Thoracic aorta (tissue), 2 donors: ENCODE measurements at regions not wholly inside any gene's neighbourhood (a gene's known extent, or its start where the extent isn't known, plus 50 kb on each side); places are given as distances from the start of the nearest gene placed in this dataset.

Source experiments
- ATAC-seq: fragments of 150-250 bp; one replicate; pipeline ENCODE4 v1.8.0; 2017; ENCODE audit warnings: low read depth; ENCODE audit not compliant: insufficient number of reproducible peaks, low FRiP score
- DNase-seq: peaks from one replicate; pipeline ENCODE4 v3.0.0-alpha.2; 2020; ENCODE audit warnings: low spot score
- H3K27ac ChIP-seq, 2 donors: fragments of 200-600 bp; sonication (generic); 1 replicate in 1 of 2; 2 replicates in 1 of 2; pipeline ENCODE4 v1.5.1; 2016; ENCODE audit warnings: mild to moderate bottlenecking in 2 of 2, moderate library complexity in 2 of 2
- H3K27me3 ChIP-seq: fragments of 200-600 bp; sonication (generic); replicated peaks from 2 replicates; pipeline ENCODE4 v1.6.0; 2016; ENCODE audit warnings: mild to moderate bottlenecking; ENCODE audit not compliant: insufficient read depth
- H3K36me3 ChIP-seq: fragments of 200-600 bp; sonication (generic); one replicate; pipeline ENCODE4 v1.5.1; 2016
- H3K4me1 ChIP-seq, 2 donors: fragments of 200-600 bp; sonication (generic); 1 replicate in 1 of 2; 2 replicates in 1 of 2; pipeline versions ENCODE4 v1.5.1 to v1.6.0; 2016; ENCODE audit warnings: low read depth in 2 of 2, mild to moderate bottlenecking in 1 of 2; ENCODE audit not compliant: control insufficient read depth in 1 of 2
- H3K4me3 ChIP-seq: fragments of 200-600 bp; sonication (generic); 2 replicates; pipeline ENCODE4 v1.5.1; 2016; ENCODE audit warnings: mild to moderate bottlenecking
- H3K9me3 ChIP-seq: fragments of 200-600 bp; sonication (generic); 2 replicates; pipeline ENCODE4 v1.5.1; 2016
- TF ChIP-seq, protein P1 (sequence below): fragments of 200-600 bp; sonication (generic); IDR thresholded peaks from one replicate; pipeline ENCODE4 v1.5.1; 2019; ENCODE audit warnings: antibody characterized with exemption

DNA sequence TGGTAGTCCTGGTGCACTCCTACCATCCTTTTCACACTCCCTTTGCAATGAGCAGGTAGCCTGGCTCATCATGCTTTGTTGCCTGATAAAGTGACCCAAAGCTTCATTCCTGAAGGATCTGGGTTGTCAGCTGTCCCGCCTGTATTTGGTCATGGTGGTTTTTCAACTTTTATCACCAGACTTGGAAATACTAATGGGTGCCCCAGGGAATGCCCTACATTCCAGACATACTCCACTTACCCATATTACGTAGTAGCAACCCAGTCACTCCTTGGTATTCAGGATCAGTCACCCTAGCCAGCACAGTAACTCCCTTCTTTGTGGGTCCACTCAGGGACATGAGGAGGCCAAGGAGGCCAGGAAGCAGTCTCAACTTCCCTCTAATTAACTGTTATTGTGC is 199.2 kb downstream of the MAFB start:
- ATAC-seq (no peak), DNase-seq (no peak)
- H3K4me1 ChIP-seq, result no peaks in the 10 kb centered on the region
- H3K27me3 ChIP-seq, result no peaks in the 10 kb centered on the region
- no peak overlapping the region for H3K27ac ChIP-seq
- H3K9me3 ChIP-seq, result peaks cover 3% of the 10 kb centered on the region
- TF ChIP-seq, protein P1, sequence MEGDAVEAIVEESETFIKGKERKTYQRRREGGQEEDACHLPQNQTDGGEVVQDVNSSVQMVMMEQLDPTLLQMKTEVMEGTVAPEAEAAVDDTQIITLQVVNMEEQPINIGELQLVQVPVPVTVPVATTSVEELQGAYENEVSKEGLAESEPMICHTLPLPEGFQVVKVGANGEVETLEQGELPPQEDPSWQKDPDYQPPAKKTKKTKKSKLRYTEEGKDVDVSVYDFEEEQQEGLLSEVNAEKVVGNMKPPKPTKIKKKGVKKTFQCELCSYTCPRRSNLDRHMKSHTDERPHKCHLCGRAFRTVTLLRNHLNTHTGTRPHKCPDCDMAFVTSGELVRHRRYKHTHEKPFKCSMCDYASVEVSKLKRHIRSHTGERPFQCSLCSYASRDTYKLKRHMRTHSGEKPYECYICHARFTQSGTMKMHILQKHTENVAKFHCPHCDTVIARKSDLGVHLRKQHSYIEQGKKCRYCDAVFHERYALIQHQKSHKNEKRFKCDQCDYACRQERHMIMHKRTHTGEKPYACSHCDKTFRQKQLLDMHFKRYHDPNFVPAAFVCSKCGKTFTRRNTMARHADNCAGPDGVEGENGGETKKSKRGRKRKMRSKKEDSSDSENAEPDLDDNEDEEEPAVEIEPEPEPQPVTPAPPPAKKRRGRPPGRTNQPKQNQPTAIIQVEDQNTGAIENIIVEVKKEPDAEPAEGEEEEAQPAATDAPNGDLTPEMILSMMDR, result no peak
- H3K36me3 ChIP-seq, result no peaks in the 10 kb centered on the region
- no peak overlapping the region for H3K4me3 ChIP-seq

DNA sequence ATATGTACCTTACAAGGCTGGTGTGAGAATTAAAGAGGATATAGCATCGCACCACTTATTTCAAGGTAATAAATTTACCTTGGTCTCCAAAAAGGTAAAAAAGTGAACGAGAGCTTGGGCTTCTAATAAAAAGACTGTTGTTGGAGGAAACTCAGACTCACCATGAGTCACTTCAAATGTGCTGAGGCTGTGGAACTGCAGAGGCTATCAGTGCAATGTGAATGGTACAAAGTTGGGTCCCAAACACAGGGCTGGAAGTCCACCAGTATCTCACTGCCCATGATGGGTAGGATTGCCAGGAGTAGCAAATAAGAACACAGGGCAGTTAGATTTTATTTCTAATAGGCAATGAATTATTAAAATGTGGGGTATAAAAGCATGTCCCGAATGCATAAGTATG is 200.6 kb downstream of the MAFB start:
- Histone ChIP-seq H3K27me3 (no peaks in the 10 kb centered on the region), H3K4me1 (no peaks in the 10 kb centered on the region), H3K4me3 (no peak overlapping the region), H3K9me3 (peaks cover 3% of the 10 kb centered on the region), H3K36me3 (no peaks in the 10 kb centered on the region), H3K27ac (no peak overlapping the region)
- TF ChIP-seq, protein P1, result no peak
- DNase-seq (no peak), ATAC-seq (no peak)

DNA sequence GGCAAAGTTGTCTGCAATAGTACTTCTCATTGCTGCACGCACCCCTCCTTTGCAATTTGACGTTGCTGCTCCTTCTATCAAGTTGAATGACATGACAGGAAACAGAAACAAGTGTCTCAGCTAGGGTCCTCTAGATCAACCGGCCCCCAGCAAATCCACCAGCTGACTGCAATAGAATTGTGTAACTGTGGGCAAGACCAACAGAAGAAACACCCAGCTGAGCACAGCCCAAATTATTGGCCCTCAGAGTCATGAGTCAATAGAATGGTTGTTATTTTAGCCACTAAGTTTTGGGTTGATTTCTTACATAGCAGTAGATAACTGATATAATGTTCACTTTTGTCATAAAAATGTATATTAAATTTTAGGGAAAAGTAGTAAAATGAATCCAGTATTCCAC is 202.7 kb downstream of the MAFB start:
- no peak overlapping the region for H3K27ac ChIP-seq
- H3K36me3 ChIP-seq, result no peaks in the 10 kb centered on the region
- H3K4me1 ChIP-seq, result no peaks in the 10 kb centered on the region
- DNase-seq, result no peak
- ATAC-seq, result no peak
- H3K27me3 ChIP-seq, result no peaks in the 10 kb centered on the region
- TF ChIP-seq, protein P1, result no peak
- no peak overlapping the region for H3K4me3 ChIP-seq
- H3K9me3 ChIP-seq, result peaks cover 3% of the 10 kb centered on the region

DNA sequence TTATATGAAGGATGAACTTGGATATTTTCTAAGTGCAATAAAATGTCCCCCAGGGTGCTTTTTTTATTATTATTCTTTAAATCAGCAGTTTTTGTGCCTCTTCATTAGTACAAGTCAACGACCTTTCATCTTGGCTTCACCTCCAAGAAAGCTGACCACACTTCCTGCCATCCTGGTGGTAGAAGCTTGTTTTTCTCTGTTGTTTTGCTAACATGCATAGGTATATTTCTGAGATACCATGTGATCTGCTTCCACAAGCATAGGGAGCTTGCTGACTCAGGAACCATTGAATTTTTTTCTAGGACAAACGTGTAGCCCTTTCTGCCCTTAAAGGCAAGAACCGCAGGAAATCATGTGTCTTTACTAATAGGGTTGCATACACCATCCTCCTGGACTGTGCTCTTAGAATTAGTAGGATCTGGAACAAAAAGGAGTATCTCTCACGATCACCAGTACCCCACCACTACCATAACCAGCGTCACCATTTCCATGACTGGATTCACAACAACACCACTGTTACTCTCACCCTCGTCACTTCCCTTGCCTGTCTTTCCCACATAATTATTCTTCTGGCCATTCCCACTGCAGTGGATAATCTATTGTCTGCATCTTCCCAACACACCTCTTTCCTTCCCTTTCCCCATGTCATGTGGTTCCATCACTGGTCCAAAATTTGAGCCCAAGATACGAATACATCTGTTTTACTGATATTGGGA is 207.1 kb downstream of the MAFB start:
- Histone ChIP-seq H3K36me3 (no peaks in the 10 kb centered on the region), H3K4me3 (no peak overlapping the region)
- TF ChIP-seq, protein P1, result no peak

DNA sequence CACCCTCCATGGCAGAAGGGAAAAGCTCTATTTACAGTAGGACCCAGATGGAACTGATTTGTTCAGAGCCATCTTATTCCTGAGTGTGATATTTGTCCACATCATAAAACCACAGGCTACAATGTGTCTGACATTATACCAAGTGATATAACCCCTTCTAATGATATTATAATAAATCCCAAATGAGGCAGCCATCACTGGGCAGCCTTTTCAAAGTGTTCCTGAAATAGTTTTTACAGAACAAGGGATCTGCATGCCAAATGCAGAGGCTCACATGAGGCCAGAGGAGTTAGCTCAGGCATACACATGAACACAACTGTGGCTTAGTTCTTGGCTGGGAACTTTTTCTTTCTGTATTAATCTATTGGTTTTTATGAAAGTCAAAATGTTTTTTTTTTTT is 207.7 kb downstream of the MAFB start:
- no peaks in the 10 kb centered on the region for H3K4me1 ChIP-seq
- H3K36me3 ChIP-seq, result no peaks in the 10 kb centered on the region
- DNase-seq (no peak), ATAC-seq (no peak)
- H3K27me3 ChIP-seq, result no peaks in the 10 kb centered on the region
- H3K9me3 ChIP-seq, result peaks cover 2% of the 10 kb centered on the region
- TF ChIP-seq, protein P1, result no peak
- H3K4me3 ChIP-seq, result no peak overlapping the region
- H3K27ac ChIP-seq, result no peak overlapping the region

More for the DNA sequence above, 207.1 kb downstream of the MAFB start:
- DNase-seq (no peak), ATAC-seq (no peak)
- peaks cover 3% of the 10 kb centered on the region for H3K9me3 ChIP-seq
- no peak overlapping the region for H3K27ac ChIP-seq
- no peaks in the 10 kb centered on the region for H3K27me3 ChIP-seq
- H3K4me1 ChIP-seq, result no peaks in the 10 kb centered on the region
